Panc1 (cell line): ENCODE measurements at regions not wholly inside any gene's neighbourhood (a gene's known extent, or its start where the extent isn't known, plus 50 kb on each side); places are given as distances from the start of the nearest gene placed in this dataset.

Source experiments
- ATAC-seq: fragments of 200-7000 bp; cut with Tn5 transposase; 2 replicates; pipeline ENCODE4 v1.9.1; 2020; ENCODE audit warnings: mild to moderate bottlenecking, moderate library complexity
- BruUV-seq: library from RNA; stranded (reverse); fragments of 400-500 nt; replicated peaks from 2 replicates; lab custom pipeline; 2021; lab: Mats Ljungman, UMichigan
- CTCF ChIA-PET: fragments of 300-600 bp; sonication (Branson Sonifier 250); formaldehyde crosslinking; loops from one replicate; lab custom pipeline; 2022; ENCODE audit warnings: antibody characterized with exemption; lab: Charles Lee
- POLR2A ChIA-PET: fragments of 300-600 bp; sonication (Branson Sonifier 250); formaldehyde crosslinking; loops from one replicate; lab custom pipeline; 2022; ENCODE audit warnings: antibody characterized with exemption; lab: Charles Lee
- DNase-seq: peaks from one replicate; pipeline ENCODE4 v3.0.0-alpha.2; 2010; ENCODE audit warnings: low read depth, low spot score
- H3K27ac ChIP-seq: 2 replicates; pipeline ENCODE4 v1.5.1; 2011; ENCODE audit warnings: mild to moderate bottlenecking, low read length, inconsistent platforms
- H3K27me3 ChIP-seq: fragments of 200-500 bp; sonication (Bioruptor generic); 2 replicates; pipeline ENCODE4 v1.6.0; 2014; ENCODE audit warnings: low read length, inconsistent platforms; ENCODE audit not compliant: control insufficient read depth, insufficient read depth
- H3K36me3 ChIP-seq: fragments of 200-500 bp; sonication (Bioruptor generic); 2 replicates; pipeline ENCODE4 v1.5.1; 2014; ENCODE audit warnings: inconsistent platforms, mild to moderate bottlenecking, low read length, moderate library complexity; ENCODE audit not compliant: control insufficient read depth, insufficient read depth
- H3K4me1 ChIP-seq: 2 replicates; pipeline ENCODE4 v1.5.1; 2011; ENCODE audit warnings: inconsistent platforms, mild to moderate bottlenecking, low read length, moderate library complexity; ENCODE audit not compliant: control insufficient read depth, insufficient read depth
- H3K4me3 ChIP-seq, 2 experiments: 2 replicates each; pipeline ENCODE4 v1.5.1; 2011 to 2012; ENCODE audit warnings: low read depth in 2 of 2, low read length in 2 of 2, mild to moderate bottlenecking in 2 of 2, inconsistent platforms in 1 of 2, moderate library complexity in 1 of 2
- H3K9me3 ChIP-seq: fragments of 200-500 bp; sonication (Bioruptor generic); 2 replicates; pipeline ENCODE4 v1.5.1; 2014; ENCODE audit warnings: low read depth, mild to moderate bottlenecking, inconsistent platforms, low read length, moderate library complexity; ENCODE audit not compliant: control insufficient read depth, insufficient read depth
- POLR2AphosphoS5 ChIP-seq: IDR thresholded peaks from 2 replicates; pipeline ENCODE4 v1.6.1; 2012; ENCODE audit warnings: mild to moderate bottlenecking, low read depth, low read length, moderate library complexity
- SIN3A ChIP-seq: IDR thresholded peaks from 2 replicates; pipeline ENCODE4 v1.6.1; 2012; ENCODE audit warnings: low read depth, mild to moderate bottlenecking, low read length, moderate library complexity, borderline replicate concordance; ENCODE audit not compliant: insufficient read depth
- TCF7L2 ChIP-seq: IDR thresholded peaks from 2 replicates; pipeline ENCODE4 v1.6.1; 2011; ENCODE audit warnings: mild to moderate bottlenecking, low read depth, low read length, inconsistent platforms
- in situ Hi-C: cut with HindIII; loops from 2 replicates; pipeline ENCODE4 v1.10.0; 2016; ENCODE audit warnings: low sequenced_read_pairs, low pct_unique_long_range_greater_than_20kb
- intact Hi-C: fragments of 100-400 bp; cut with micrococcal nuclease; formaldehyde crosslinking; loops from one replicate; pipeline ENCODE4 v1.10.0; 2022; ENCODE audit not compliant: unreplicated experiment
- TF ChIP-seq, protein P1 (sequence below): fragments of 450-650 bp; IDR thresholded peaks from 2 replicates; pipeline ENCODE4 v1.5.1; 2017; ENCODE audit warnings: mild to moderate bottlenecking
- TF ChIP-seq, protein P2 (sequence below), 2 experiments: IDR thresholded peaks; 2 replicates each; pipeline ENCODE4 v1.6.1; 2011 to 2012; ENCODE audit warnings: low read depth in 2 of 2, control low read depth in 1 of 2, low read length in 1 of 2, mild to moderate bottlenecking in 1 of 2, moderate library complexity in 1 of 2; ENCODE audit not compliant: insufficient read depth in 1 of 2

DNA sequence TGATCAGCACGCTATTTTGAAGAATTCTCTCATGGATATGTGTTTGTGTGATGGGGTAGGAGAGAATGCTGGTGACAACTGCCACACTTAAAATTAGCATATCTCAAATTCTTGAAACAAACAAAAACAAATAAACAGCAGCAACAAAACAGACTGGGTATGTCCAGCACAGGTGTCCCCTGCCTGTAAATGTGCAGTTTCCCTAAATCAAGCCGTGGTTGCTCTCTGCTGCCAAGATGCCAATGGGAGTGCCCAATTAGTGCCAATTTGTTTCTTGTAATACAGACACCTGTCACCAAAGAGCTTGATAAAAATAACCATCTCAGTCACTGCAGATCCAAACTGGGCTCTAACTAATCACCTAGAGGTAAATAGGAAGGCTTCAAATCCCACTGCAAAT lies 144.2 kb upstream of the SMARCA2 start:
- H3K9me3 ChIP-seq: no peaks in the 10 kb centered on the region
- CTCF ChIA-PET: no interaction called here
- intact Hi-C loops (no loop called here), in situ Hi-C loops (no loop called here)
- ATAC-seq (no peak), DNase-seq (no peak)
- no peaks in the 10 kb centered on the region for H3K27me3 ChIP-seq
- POLR2A ChIA-PET: no interaction called here
- no peak overlapping the region for H3K4me3 ChIP-seq
- no peaks in the 10 kb centered on the region for H3K4me1 ChIP-seq
- H3K36me3 ChIP-seq: no peaks in the 10 kb centered on the region
- H3K27ac ChIP-seq: no peak overlapping the region
- TF ChIP-seq POLR2AphosphoS5: no peak
- TF ChIP-seq SIN3A: no peak
- TF ChIP-seq, protein P1, sequence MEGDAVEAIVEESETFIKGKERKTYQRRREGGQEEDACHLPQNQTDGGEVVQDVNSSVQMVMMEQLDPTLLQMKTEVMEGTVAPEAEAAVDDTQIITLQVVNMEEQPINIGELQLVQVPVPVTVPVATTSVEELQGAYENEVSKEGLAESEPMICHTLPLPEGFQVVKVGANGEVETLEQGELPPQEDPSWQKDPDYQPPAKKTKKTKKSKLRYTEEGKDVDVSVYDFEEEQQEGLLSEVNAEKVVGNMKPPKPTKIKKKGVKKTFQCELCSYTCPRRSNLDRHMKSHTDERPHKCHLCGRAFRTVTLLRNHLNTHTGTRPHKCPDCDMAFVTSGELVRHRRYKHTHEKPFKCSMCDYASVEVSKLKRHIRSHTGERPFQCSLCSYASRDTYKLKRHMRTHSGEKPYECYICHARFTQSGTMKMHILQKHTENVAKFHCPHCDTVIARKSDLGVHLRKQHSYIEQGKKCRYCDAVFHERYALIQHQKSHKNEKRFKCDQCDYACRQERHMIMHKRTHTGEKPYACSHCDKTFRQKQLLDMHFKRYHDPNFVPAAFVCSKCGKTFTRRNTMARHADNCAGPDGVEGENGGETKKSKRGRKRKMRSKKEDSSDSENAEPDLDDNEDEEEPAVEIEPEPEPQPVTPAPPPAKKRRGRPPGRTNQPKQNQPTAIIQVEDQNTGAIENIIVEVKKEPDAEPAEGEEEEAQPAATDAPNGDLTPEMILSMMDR: no peak
- no peak for TF ChIP-seq TCF7L2
- TF ChIP-seq, protein P2, sequence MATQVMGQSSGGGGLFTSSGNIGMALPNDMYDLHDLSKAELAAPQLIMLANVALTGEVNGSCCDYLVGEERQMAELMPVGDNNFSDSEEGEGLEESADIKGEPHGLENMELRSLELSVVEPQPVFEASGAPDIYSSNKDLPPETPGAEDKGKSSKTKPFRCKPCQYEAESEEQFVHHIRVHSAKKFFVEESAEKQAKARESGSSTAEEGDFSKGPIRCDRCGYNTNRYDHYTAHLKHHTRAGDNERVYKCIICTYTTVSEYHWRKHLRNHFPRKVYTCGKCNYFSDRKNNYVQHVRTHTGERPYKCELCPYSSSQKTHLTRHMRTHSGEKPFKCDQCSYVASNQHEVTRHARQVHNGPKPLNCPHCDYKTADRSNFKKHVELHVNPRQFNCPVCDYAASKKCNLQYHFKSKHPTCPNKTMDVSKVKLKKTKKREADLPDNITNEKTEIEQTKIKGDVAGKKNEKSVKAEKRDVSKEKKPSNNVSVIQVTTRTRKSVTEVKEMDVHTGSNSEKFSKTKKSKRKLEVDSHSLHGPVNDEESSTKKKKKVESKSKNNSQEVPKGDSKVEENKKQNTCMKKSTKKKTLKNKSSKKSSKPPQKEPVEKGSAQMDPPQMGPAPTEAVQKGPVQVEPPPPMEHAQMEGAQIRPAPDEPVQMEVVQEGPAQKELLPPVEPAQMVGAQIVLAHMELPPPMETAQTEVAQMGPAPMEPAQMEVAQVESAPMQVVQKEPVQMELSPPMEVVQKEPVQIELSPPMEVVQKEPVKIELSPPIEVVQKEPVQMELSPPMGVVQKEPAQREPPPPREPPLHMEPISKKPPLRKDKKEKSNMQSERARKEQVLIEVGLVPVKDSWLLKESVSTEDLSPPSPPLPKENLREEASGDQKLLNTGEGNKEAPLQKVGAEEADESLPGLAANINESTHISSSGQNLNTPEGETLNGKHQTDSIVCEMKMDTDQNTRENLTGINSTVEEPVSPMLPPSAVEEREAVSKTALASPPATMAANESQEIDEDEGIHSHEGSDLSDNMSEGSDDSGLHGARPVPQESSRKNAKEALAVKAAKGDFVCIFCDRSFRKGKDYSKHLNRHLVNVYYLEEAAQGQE (IDR thresholded peaks at IDR 0.05; ENCODE audit: insufficient read depth in 1 of 2, low read depth in 2 of 2, low read length in 1 of 2): no peak
- BruUV-seq: no TSS peak

DNA sequence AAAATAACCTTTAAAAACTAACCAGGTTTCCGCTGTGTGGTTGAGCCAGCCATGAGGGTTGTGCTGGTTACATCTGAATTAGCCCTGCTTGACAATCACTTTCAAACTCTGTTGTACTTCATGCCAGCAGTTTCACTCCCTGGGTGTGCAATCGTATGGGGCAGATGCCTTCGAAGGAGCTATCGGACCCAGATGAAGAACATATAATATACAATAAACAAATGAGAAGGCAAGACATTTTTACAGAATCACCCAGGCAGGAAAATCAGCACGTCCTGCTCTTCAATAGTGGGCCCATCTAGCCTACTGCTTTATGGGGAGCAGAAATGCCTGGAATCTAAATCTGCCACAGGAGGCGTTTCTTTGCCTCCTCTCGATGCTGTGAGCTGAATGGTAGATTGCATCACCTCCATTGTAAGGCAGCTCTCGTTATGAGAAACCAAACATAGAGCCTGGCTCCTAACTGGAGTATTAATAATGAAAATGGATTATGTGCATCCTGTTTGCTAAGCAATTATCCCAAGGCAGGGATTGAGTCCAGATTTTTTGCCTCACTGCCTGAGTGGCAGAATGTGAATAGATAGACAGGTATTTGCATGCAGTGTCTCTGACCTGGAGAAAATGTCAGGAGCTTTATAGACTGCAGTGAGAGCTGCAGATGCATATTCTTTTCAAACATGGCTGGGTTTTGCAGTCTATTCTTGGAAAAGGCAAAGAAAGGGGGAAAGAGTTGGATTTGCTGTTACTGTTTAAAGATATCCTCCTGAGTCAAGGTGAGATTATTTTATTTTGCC lies 143.3 kb upstream of the SMARCA2 start:
- intact Hi-C loops (no loop called here), in situ Hi-C loops (no loop called here)
- Histone ChIP-seq H3K9me3 (no peaks in the 10 kb centered on the region), H3K27me3 (no peaks in the 10 kb centered on the region), H3K4me3 (no peak overlapping the region), H3K4me1 (no peaks in the 10 kb centered on the region), H3K36me3 (no peaks in the 10 kb centered on the region), H3K27ac (no peak overlapping the region)
- BruUV-seq: no TSS peak
- no peak for ATAC-seq
- DNase-seq: no peak
- ChIA-PET POLR2A (no interaction called here), CTCF (no interaction called here)
- no peak for TF ChIP-seq POLR2AphosphoS5
- TF ChIP-seq, protein P2 (IDR thresholded peaks at IDR 0.05; ENCODE audit: insufficient read depth in 1 of 2, low read depth in 2 of 2, low read length in 1 of 2): no peak
- no peak for TF ChIP-seq TCF7L2
- no peak for TF ChIP-seq SIN3A
